Ovary (tissue), 3 donors: ENCODE measurements at regions not wholly inside any gene's neighbourhood (a gene's known extent, or its start where the extent isn't known, plus 50 kb on each side); places are given as distances from the start of the nearest gene placed in this dataset.

Source experiments
- EP300 ChIP-seq: sonication (generic); formaldehyde crosslinking; IDR thresholded peaks from one replicate; pipeline ENCODE4 v1.6.1; 2017; ENCODE audit warnings: antibody characterized with exemption
- POLR2A ChIP-seq: fragments of 450-650 bp; IDR thresholded peaks from one replicate; pipeline ENCODE4 v1.6.1; 2017; ENCODE audit warnings: antibody characterized with exemption, mild to moderate bottlenecking, moderate library complexity
- TF ChIP-seq, protein P1 (sequence below), 3 donors: fragments of 450-650 bp in 2 of 3; fragments of 200-600 bp in 1 of 3; IDR thresholded peaks; one replicate each; pipeline versions ENCODE4 v1.5.1 to v1.8.0; 2016 to 2022; ENCODE audit warnings: antibody characterized with exemption in 3 of 3, mild to moderate bottlenecking in 1 of 3
- donor health status: DM: no; HTN: no; CAD: no.

DNA sequence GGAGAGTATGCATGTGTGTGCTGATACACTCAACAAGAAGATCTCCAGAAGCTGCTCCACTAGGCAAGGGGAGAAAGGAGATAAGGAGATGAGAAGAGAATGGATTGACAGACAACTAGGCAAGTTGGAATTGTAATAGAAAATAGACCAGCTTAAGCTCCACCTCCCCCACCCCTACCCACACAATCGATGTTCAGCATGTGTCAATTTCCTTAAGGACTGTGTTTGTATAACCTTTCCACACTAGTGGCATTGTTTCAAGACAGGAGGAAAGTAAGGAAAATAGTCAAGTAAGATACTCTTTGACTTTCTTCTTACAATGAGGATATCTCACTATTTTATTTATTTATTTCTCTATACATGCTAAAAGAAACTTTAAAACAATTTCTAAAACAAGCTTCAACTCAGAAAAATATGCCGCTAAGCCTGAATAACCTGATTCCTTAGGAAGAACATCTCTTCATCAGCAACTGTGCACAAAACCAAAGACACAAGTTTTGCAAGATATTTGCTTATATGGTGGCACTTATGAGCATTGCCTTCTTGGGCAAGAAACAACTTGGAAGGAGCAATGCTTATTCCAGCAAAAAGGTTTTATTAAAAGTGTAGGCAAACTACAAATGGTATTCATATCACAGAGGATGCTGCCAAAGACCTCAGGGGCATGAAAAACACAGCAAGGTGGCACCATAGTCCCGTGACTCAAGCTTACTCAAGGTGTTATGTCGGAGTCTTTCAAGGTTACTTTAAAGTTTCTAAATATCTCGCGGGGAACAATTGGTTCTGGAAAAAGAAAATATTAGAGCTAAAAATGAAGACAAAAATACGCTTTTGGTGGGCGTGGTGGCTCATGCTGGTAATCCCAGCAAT lies 249.1 kb downstream of the COL12A1 start:
- no peak for TF ChIP-seq EP300
- TF ChIP-seq, protein P1, sequence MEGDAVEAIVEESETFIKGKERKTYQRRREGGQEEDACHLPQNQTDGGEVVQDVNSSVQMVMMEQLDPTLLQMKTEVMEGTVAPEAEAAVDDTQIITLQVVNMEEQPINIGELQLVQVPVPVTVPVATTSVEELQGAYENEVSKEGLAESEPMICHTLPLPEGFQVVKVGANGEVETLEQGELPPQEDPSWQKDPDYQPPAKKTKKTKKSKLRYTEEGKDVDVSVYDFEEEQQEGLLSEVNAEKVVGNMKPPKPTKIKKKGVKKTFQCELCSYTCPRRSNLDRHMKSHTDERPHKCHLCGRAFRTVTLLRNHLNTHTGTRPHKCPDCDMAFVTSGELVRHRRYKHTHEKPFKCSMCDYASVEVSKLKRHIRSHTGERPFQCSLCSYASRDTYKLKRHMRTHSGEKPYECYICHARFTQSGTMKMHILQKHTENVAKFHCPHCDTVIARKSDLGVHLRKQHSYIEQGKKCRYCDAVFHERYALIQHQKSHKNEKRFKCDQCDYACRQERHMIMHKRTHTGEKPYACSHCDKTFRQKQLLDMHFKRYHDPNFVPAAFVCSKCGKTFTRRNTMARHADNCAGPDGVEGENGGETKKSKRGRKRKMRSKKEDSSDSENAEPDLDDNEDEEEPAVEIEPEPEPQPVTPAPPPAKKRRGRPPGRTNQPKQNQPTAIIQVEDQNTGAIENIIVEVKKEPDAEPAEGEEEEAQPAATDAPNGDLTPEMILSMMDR (IDR thresholded peaks at IDR 0.05) = no peak
- no peak for TF ChIP-seq POLR2A
